CD4-positive, alpha-beta memory T cell (primary cell): ENCODE measurements at regions not wholly inside any gene's neighbourhood (a gene's known extent, or its start where the extent isn't known, plus 50 kb on each side); places are given as distances from the start of the nearest gene placed in this dataset.

Experiments used
- CTCF ChIA-PET: fragments of 350-600 bp; sonication (Branson Sonifier 250); formaldehyde crosslinking; loops from one replicate; lab custom pipeline; 2021; ENCODE audit warnings: inconsistent platforms; ENCODE audit not compliant: partially characterized antibody; lab: Charles Lee
- POLR2A ChIA-PET: fragments of 350-600 bp; sonication (Branson Sonifier 250); formaldehyde crosslinking; loops from one replicate; lab custom pipeline; 2021; ENCODE audit not compliant: partially characterized antibody; lab: Charles Lee
- DNase-seq, 5 donors: peaks; one replicate each; pipeline versions ENCODE4 v3.0.0 to v3.0.0-alpha.2; 2020 to 2022; ENCODE audit warnings: mixed read lengths in 1 of 5
- H3K27ac ChIP-seq: one replicate; pipeline ENCODE4 v1.7.0; 2013; ENCODE audit warnings: low read depth, low read length
- H3K27me3 ChIP-seq: 2 replicates; pipeline ENCODE4 v1.7.0; 2013; ENCODE audit warnings: mild to moderate bottlenecking, low read length, moderate library complexity; ENCODE audit not compliant: insufficient read depth
- H3K36me3 ChIP-seq: 2 replicates; pipeline ENCODE4 v1.7.0; 2013; ENCODE audit warnings: mild to moderate bottlenecking, low read length, moderate library complexity; ENCODE audit not compliant: insufficient read depth
- H3K4me1 ChIP-seq: 2 replicates; pipeline ENCODE4 v1.7.0; 2013; ENCODE audit warnings: mild to moderate bottlenecking, low read length, moderate library complexity; ENCODE audit not compliant: insufficient read depth
- H3K4me3 ChIP-seq, 2 donors: one replicate each; pipeline ENCODE4 v1.7.0; 2013; ENCODE audit warnings: low read length in 2 of 2, mild to moderate bottlenecking in 1 of 2
- H3K9me3 ChIP-seq, 2 donors: one replicate each; pipeline ENCODE4 v1.7.0; 2013; ENCODE audit warnings: low read length in 2 of 2, control low read depth in 1 of 2; ENCODE audit not compliant: control insufficient read depth in 1 of 2
- H3K27ac Mint-ChIP-seq, 7 donors: one replicate each; pipeline ENCODE4 v1.8.0; 2020 to 2021; ENCODE audit warnings: mixed read lengths in 7 of 7, mild to moderate bottlenecking in 6 of 7, inconsistent platforms in 3 of 7, moderate library complexity in 3 of 7
- H3K27me3 Mint-ChIP-seq, 2 donors: one replicate each; pipeline ENCODE4 v1.8.0; 2020 to 2021; ENCODE audit warnings: mixed read lengths in 2 of 2
- H3K36me3 Mint-ChIP-seq, 2 donors: one replicate each; pipeline ENCODE4 v1.8.0; 2020 to 2021; ENCODE audit warnings: mixed read lengths in 2 of 2, inconsistent platforms in 1 of 2, mild to moderate bottlenecking in 1 of 2
- H3K4me1 Mint-ChIP-seq, 4 donors: one replicate each; pipeline ENCODE4 v1.8.0; 2020 to 2021; ENCODE audit warnings: mixed read lengths in 4 of 4, mild to moderate bottlenecking in 1 of 4
- H3K4me3 Mint-ChIP-seq, 8 donors: one replicate each; pipeline ENCODE4 v1.8.0; 2020 to 2021; ENCODE audit warnings: mixed read lengths in 8 of 8, mild to moderate bottlenecking in 7 of 8, moderate library complexity in 6 of 8, inconsistent platforms in 3 of 8
- H3K9me3 Mint-ChIP-seq, 8 donors: one replicate each; pipeline ENCODE4 v1.8.0; 2020 to 2021; ENCODE audit warnings: mixed read lengths in 8 of 8, mild to moderate bottlenecking in 5 of 8, inconsistent platforms in 3 of 8, moderate library complexity in 1 of 8
- intact Hi-C: fragments of 100-400 bp; cut with micrococcal nuclease; formaldehyde crosslinking; loops from one replicate; pipeline ENCODE4 v1.15.1; 2023

DNA sequence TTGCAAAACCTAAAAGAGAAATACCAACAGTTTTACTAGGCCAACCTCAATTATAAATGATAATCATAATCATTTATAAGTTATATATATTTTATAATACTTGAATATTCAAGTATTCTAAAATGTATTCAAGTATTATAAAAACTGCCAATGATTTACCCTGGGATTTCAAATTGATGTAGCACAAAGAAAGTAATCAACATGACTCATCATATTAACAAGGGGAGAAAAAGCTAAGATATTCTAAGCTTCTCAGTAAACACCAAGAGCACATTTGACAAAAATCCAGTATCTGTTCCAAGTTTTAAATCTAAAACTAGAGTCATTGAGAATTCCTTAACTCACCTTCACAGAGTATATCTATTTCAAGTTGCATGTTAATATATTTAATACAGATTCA, 56.1 kb downstream of the CAPZA3 start:
- no peaks in the 10 kb centered on the region for H3K36me3 Mint-ChIP-seq
- intact Hi-C loops, result no loop called here
- CTCF ChIA-PET, result no interaction called here

DNA sequence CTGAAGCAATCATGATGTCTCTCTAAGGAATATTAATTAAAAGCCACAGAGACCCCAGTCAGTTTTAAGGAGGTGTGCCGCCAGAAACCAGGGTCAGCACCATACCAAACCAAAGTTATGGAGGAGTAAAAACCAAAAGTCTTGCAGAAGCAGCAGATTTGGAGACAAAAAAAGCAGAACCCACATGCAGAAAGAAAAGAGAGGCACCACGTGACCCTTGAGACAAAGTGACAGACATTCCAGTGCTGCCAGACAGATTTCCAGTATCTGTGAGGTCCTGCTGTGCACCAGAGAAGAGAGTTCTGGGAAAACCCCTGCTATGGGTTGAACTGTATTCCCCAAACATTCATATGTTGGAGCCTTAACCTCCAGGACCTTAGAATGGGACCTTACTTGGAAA, 59.7 kb downstream of the CAPZA3 start:
- no peak overlapping the region for H3K27ac ChIP-seq
- Mint-ChIP-seq H3K36me3 (no peaks in the 10 kb centered on the region), H3K4me1 (no peaks in the 10 kb centered on the region), H3K27me3 (no peaks in the 10 kb centered on the region), H3K9me3 (no peaks in the 10 kb centered on the region), H3K27ac (no peak overlapping the region), H3K4me3 (no peak overlapping the region)
- no peaks in the 10 kb centered on the region for H3K36me3 ChIP-seq
- H3K4me1 ChIP-seq, result no peaks in the 10 kb centered on the region
- no peaks in the 10 kb centered on the region for H3K9me3 ChIP-seq
- intact Hi-C loops, result loop anchor here (5.0 kb wide), 1 partner anchor 1680 kb away; no protein-coding TSS in a partner anchor
- DNase-seq, result no peak
- POLR2A ChIA-PET, result no interaction called here
- CTCF ChIA-PET, result no interaction called here
- no peaks in the 10 kb centered on the region for H3K27me3 ChIP-seq
- no peak overlapping the region for H3K4me3 ChIP-seq

More for the DNA sequence above, 56.1 kb downstream of the CAPZA3 start:
- Histone ChIP-seq H3K36me3 (no peaks in the 10 kb centered on the region), H3K9me3 (no peaks in the 10 kb centered on the region), H3K27ac (no peak overlapping the region), H3K27me3 (no peaks in the 10 kb centered on the region), H3K4me1 (no peaks in the 10 kb centered on the region), H3K4me3 (no peak overlapping the region)
- no peaks in the 10 kb centered on the region for H3K4me1 Mint-ChIP-seq
- H3K27me3 Mint-ChIP-seq, result no peaks in the 10 kb centered on the region
- no peak for DNase-seq
- H3K4me3 Mint-ChIP-seq, result no peak overlapping the region
- H3K9me3 Mint-ChIP-seq, result peaks cover 0 to 4% (median 0%) of the 10 kb centered on the region in 8 donors
- POLR2A ChIA-PET, result no interaction called here
- H3K27ac Mint-ChIP-seq, result no peak overlapping the region

DNA sequence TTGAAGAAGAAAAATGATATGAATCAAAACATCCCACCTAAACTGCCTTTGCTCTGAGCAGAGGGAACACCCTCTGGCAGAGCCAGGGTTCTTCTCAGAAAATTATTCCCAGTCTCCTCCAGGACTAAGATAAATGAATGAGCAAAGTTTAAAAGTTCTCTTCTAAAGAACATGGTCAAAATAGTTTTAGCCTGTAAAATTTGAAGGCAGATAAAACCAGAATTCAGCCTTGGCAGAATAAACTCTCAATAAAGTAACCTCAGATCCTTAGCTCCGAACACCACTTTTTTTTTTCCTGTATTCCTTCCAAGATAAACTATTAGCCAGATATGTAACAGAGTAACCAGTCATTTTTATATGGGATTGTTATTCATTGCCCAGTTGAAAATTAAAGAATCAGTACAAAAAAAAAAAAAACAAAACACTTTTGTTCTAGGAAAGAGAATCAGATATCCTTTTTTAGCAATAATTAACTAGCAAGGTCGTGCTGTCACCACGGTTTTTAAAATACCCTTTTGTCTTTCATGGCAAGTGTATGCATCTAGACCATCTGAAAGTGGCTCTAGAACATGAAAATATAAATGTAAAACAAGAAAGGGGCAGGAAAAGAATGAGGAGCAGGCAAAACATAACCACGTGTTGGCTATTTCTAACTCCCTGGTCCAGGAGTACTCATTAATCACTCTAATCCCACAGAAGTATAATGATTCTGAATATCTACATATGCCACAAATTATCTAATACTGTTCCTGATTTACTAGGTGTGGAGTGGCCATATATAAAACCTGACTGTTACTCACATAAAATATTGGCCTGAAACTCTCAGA, 60.8 kb downstream of the CAPZA3 start:
- H3K27me3 Mint-ChIP-seq, result no peaks in the 10 kb centered on the region
- H3K36me3 ChIP-seq, result no peaks in the 10 kb centered on the region
- no peaks in the 10 kb centered on the region for H3K4me1 Mint-ChIP-seq
- CTCF ChIA-PET, result no interaction called here
- H3K27ac Mint-ChIP-seq, result no peak overlapping the region
- intact Hi-C loops, result loop anchor here (5.0 kb wide), 1 partner anchor 1679 kb away; no protein-coding TSS in a partner anchor
- POLR2A ChIA-PET, result no interaction called here
- DNase-seq, result no peak
- no peaks in the 10 kb centered on the region for H3K27me3 ChIP-seq
- no peaks in the 10 kb centered on the region for H3K4me1 ChIP-seq
- H3K4me3 Mint-ChIP-seq, result no peak overlapping the region
- H3K9me3 Mint-ChIP-seq, result no peaks in the 10 kb centered on the region
- no peak overlapping the region for H3K27ac ChIP-seq
- no peaks in the 10 kb centered on the region for H3K36me3 Mint-ChIP-seq
- no peaks in the 10 kb centered on the region for H3K9me3 ChIP-seq
- H3K4me3 ChIP-seq, result no peak overlapping the region

DNA sequence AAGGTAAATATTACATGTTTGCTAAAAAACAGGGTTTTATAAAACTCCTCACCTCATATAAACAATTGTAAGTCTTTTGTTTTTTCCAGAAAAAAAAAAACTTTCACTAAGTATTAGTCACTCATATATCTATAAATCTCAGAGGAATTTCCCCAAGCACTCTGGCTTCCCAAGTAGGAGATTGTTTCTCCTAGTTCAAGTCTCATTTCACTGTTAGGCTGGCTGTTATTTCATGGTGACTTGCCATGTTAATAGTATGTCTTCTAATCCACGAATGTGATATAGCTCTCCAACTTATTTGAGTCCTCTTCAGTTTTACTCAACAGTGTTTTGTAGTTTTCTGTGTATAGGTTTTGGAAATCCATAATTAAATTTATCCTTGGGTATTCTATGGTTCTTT, 61.6 kb downstream of the CAPZA3 start:
- Mint-ChIP-seq H3K4me3 (no peak overlapping the region), H3K4me1 (no peaks in the 10 kb centered on the region), H3K27me3 (no peaks in the 10 kb centered on the region), H3K9me3 (no peaks in the 10 kb centered on the region), H3K36me3 (no peaks in the 10 kb centered on the region), H3K27ac (no peak overlapping the region)
- Histone ChIP-seq H3K27me3 (no peaks in the 10 kb centered on the region), H3K36me3 (no peaks in the 10 kb centered on the region), H3K4me3 (no peak overlapping the region), H3K27ac (no peak overlapping the region), H3K4me1 (no peaks in the 10 kb centered on the region), H3K9me3 (no peaks in the 10 kb centered on the region)
- ChIA-PET POLR2A (no interaction called here), CTCF (no interaction called here)
- intact Hi-C loops, result loop anchor here (5.0 kb wide), 1 partner anchor 1678 kb away; no protein-coding TSS in a partner anchor
- DNase-seq, result no peak

DNA sequence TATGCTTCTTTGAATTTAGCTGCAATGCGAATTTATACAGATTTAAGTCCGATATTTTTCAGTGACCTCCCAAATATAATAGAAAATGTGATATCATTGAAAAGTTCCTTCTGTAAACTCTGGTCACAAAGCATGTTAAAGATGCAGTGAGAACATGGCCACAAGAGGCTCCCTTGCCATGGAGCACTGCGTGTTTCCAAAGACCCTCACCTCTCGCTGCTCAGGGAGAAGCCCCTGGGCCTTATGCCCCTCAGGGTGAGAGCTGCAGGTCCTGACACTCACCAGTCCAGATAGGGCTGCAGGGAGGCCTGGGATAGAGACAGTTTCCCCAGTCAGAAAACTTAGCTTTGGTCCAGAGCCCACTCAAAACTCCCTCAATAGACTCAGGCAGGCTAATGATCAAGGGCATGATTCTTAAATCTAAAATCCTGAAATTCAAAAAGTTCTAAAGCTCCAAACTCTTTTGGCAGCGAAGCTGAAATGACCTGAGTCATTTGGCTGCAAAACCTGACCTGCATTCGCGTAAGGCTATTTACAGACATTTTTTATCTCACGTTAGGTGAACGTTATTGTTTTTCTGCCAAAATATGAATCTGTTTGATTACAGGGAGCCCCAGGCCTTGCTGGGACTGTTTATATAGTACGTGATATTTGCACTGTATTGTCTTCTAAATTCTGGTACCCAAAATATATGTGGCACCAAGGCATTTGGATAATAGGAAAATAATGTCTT, 67.8 kb downstream of the CAPZA3 start:
- intact Hi-C loops, result no loop called here

DNA sequence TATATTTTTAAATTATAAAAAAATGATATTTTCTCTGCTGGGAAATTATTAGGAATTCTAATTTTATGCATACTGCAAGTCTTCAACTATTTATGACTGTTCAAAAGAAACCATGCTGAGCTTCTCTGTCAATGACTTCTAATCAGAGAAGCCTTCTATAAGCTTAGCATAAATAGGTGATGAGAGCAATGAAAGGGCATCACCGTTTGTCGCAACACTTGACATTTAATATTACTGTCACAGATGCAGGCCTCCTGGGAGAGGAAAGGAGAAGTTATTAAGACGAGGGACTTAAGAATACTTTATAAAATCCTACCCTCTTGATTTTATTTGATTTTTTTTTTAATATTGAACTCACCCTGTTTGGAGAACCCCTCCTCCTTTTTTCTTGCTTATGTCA, 69.8 kb downstream of the CAPZA3 start:
- Mint-ChIP-seq H3K4me1 (no peaks in the 10 kb centered on the region), H3K27me3 (peaks cover 0 to 2% of the 10 kb centered on the region in 2 donors), H3K9me3 (peaks cover 0 to 3% (median 0%) of the 10 kb centered on the region in 8 donors), H3K27ac (no peak overlapping the region), H3K36me3 (no peaks in the 10 kb centered on the region), H3K4me3 (no peak overlapping the region)
- Histone ChIP-seq H3K9me3 (no peaks in the 10 kb centered on the region), H3K4me3 (no peak overlapping the region), H3K4me1 (no peaks in the 10 kb centered on the region), H3K27ac (no peak overlapping the region), H3K36me3 (no peaks in the 10 kb centered on the region), H3K27me3 (no peaks in the 10 kb centered on the region)
- ChIA-PET POLR2A (no interaction called here), CTCF (no interaction called here)
- intact Hi-C loops, result no loop called here
- no peak for DNase-seq

More for the DNA sequence above, 67.8 kb downstream of the CAPZA3 start:
- ChIA-PET CTCF (interaction anchor here (1.3 kb wide), 1 partner anchor 8 kb away, joined by 4 read pairs; no protein-coding TSS in a partner anchor), POLR2A (no interaction called here)
- H3K27ac ChIP-seq, result no peak overlapping the region
- Mint-ChIP-seq H3K27ac (no peak overlapping the region), H3K9me3 (peaks cover 0 to 3% (median 0%) of the 10 kb centered on the region in 8 donors), H3K27me3 (peaks cover 0 to 2% of the 10 kb centered on the region in 2 donors), H3K4me3 (no peak overlapping the region), H3K36me3 (no peaks in the 10 kb centered on the region), H3K4me1 (no peaks in the 10 kb centered on the region)
- no peak overlapping the region for H3K4me3 ChIP-seq
- no peaks in the 10 kb centered on the region for H3K36me3 ChIP-seq
- no peaks in the 10 kb centered on the region for H3K9me3 ChIP-seq
- DNase-seq, result no peak
- no peaks in the 10 kb centered on the region for H3K4me1 ChIP-seq
- H3K27me3 ChIP-seq, result no peaks in the 10 kb centered on the region

DNA sequence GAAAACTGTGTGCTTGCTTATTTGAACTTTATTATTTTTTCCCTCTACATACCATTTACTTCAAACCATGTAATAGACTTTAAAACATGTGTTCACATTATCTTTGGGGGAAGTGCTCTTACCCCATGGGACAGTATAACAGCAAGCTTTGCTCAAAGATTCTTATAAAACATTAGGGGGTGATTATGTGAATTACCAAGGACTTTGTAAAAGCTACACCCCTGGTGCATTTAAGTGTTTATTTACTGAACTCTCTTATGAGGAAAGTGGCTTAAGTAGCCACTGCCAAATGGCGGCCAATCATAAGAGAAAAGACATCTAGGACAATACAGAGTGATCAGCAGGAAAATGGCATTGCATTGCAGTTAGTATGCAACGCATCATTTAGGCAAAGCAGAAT, 70.3 kb downstream of the CAPZA3 start:
- POLR2A ChIA-PET, result no interaction called here
- Histone ChIP-seq H3K9me3 (no peaks in the 10 kb centered on the region), H3K27me3 (no peaks in the 10 kb centered on the region), H3K4me1 (no peaks in the 10 kb centered on the region), H3K4me3 (no peak overlapping the region), H3K36me3 (no peaks in the 10 kb centered on the region), H3K27ac (no peak overlapping the region)
- H3K4me1 Mint-ChIP-seq, result no peaks in the 10 kb centered on the region
- no peak for DNase-seq
- intact Hi-C loops, result no loop called here
- H3K4me3 Mint-ChIP-seq, result no peak overlapping the region
- peaks cover 0 to 3% (median 0%) of the 10 kb centered on the region in 8 donors for H3K9me3 Mint-ChIP-seq
- no peak overlapping the region for H3K27ac Mint-ChIP-seq
- CTCF ChIA-PET, result no interaction called here
- no peaks in the 10 kb centered on the region for H3K36me3 Mint-ChIP-seq
- H3K27me3 Mint-ChIP-seq, result peaks cover 0 to 2% of the 10 kb centered on the region in 2 donors
